Common myeloid progenitor, CD34-positive (primary cell): ENCODE measurements at regions not wholly inside any gene's neighbourhood (a gene's known extent, or its start where the extent isn't known, plus 50 kb on each side); places are given as distances from the start of the nearest gene placed in this dataset.

ENCODE experiments used
- CTCF ChIA-PET: fragments of 350-600 bp; sonication (Branson Sonifier 250); formaldehyde crosslinking; loops from one replicate; lab custom pipeline; 2021; ENCODE audit warnings: antibody characterized with exemption; lab: Charles Lee
- POLR2A ChIA-PET: fragments of 350-600 bp; sonication (Branson Sonifier 250); formaldehyde crosslinking; loops from one replicate; lab custom pipeline; 2021; ENCODE audit warnings: antibody characterized with exemption; lab: Charles Lee
- DNase-seq, 3 donors: peaks; one replicate each; pipeline versions ENCODE4 v3.0.0 to v3.0.0-alpha.2; 2013
- H3K27ac ChIP-seq, 2 experiments: 1 replicate in 1 of 2; 2 replicates in 1 of 2; pipeline ENCODE4 v1.7.0; 2013; ENCODE audit warnings: inconsistent platforms in 2 of 2, low read length in 2 of 2, mild to moderate bottlenecking in 2 of 2, low read depth in 1 of 2, moderate library complexity in 1 of 2; ENCODE audit not compliant: severe bottlenecking in 2 of 2, insufficient read depth in 1 of 2, poor library complexity in 1 of 2
- H3K27me3 ChIP-seq, 5 experiments: replicated peaks in 2 of 5; 1 replicate in 3 of 5; 2 replicates in 2 of 5; pipeline versions ENCODE4 v1.6.1 to v1.7.0; 2013; ENCODE audit warnings: low read length in 4 of 5, mild to moderate bottlenecking in 2 of 5, moderate library complexity in 2 of 5, inconsistent platforms in 1 of 5; ENCODE audit not compliant: insufficient read depth in 5 of 5, control insufficient read depth in 4 of 5
- H3K36me3 ChIP-seq, 4 experiments: 1 replicate in 2 of 4; 2 replicates in 2 of 4; pipeline versions ENCODE4 v1.6.1 to v1.7.0; 2013; ENCODE audit warnings: low read length in 3 of 4, control low read depth in 1 of 4, mild to moderate bottlenecking in 1 of 4; ENCODE audit not compliant: control insufficient read depth in 4 of 4, insufficient read depth in 4 of 4
- H3K4me1 ChIP-seq, 4 experiments: 1 replicate in 3 of 4; 2 replicates in 1 of 4; pipeline versions ENCODE4 v1.6.1 to v1.7.1; 2013; ENCODE audit warnings: low read length in 3 of 4, mild to moderate bottlenecking in 3 of 4, control low read depth in 1 of 4, inconsistent platforms in 1 of 4, moderate library complexity in 1 of 4; ENCODE audit not compliant: control insufficient read depth in 4 of 4, insufficient read depth in 4 of 4; ENCODE audit errors: control extremely low read depth in 1 of 4
- H3K4me3 ChIP-seq, 7 experiments: 1 replicate in 4 of 7; 2 replicates in 3 of 7; pipeline versions ENCODE4 v1.5.1 to v1.7.0; 2013; ENCODE audit warnings: mild to moderate bottlenecking in 7 of 7, low read length in 6 of 7, moderate library complexity in 6 of 7, inconsistent platforms in 2 of 7, low read depth in 2 of 7, control low read depth in 1 of 7; ENCODE audit not compliant: insufficient read depth in 4 of 7, control insufficient read depth in 1 of 7; ENCODE audit errors: extremely low read depth in 1 of 7
- H3K9me3 ChIP-seq, 5 experiments: 1 replicate in 4 of 5; 2 replicates in 1 of 5; pipeline versions ENCODE4 v1.6.1 to v1.7.1; 2013; ENCODE audit warnings: low read length in 4 of 5, mild to moderate bottlenecking in 2 of 5, inconsistent platforms in 1 of 5, low read depth in 1 of 5, moderate library complexity in 1 of 5; ENCODE audit not compliant: control insufficient read depth in 4 of 5, insufficient read depth in 2 of 5; ENCODE audit errors: control extremely low read depth in 1 of 5
- WGBS: methylation state at CpG from one replicate; pipeline ENCODE4 v1.1.5; 2013; ENCODE audit not compliant: insufficient coverage; 5-methylcytosine and 5-hydroxymethylcytosine counted together

DNA sequence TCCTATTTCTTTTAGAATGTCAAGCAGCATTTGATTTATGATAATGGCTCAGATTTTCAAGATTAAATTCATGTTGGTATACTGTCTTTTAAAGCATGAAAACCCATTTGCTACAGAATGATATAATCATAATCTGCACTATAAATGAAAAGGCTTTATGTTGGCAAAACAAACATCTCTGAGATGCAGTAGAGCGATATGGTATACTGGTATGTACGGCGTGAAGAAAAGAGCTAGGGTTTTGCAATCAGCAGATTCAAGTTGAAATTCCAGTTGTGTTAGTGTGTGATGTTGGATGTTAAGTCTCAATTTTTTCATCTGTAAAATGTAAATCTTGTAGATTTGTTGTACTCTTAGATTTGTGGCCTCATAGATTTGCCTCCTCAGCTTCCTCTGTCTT lies 53.2 kb upstream of the DYRK2 start:
- H3K4me3 ChIP-seq = no peak overlapping the region
- no peak for DNase-seq
- H3K9me3 ChIP-seq = peaks cover 0 to 2% (median 0%) of the 10 kb centered on the region in 5 experiments
- H3K36me3 ChIP-seq = no peaks in the 10 kb centered on the region
- no peak overlapping the region for H3K27ac ChIP-seq
- peaks cover 2 to 17% (median 6%) of the 10 kb centered on the region in 4 experiments for H3K4me1 ChIP-seq
- CTCF ChIA-PET = no interaction called here
- POLR2A ChIA-PET = no interaction called here
- H3K27me3 ChIP-seq = no peaks in the 10 kb centered on the region
- WGBS = 67% methylated on average over 3 of the region's 3 CpGs

DNA sequence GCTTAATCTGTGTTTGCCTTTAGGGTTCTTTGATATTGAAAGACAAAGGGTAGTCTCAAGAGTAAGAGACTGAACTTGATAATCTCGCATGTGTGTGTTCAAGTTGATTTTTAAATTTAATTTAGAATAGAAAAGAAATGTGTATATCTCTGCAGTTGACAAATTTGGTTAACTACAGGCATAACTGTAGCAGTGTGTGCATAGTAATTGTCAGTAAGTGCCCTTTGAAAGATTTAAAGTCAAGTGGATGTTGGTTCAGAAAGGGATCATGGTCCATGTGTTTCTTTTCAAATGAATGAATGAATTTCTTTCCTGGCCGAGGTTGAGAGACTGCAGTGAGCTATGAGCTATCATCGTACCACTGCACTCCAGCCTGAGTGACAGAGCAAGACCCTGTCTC lies 49.9 kb upstream of the DYRK2 start:
- Histone ChIP-seq H3K4me3 (no peak overlapping the region), H3K4me1 (peaks cover 0 to 7% (median 0%) of the 10 kb centered on the region in 4 experiments), H3K27ac (no peak overlapping the region), H3K27me3 (no peaks in the 10 kb centered on the region), H3K9me3 (peaks cover 0 to 2% (median 0%) of the 10 kb centered on the region in 5 experiments), H3K36me3 (no peaks in the 10 kb centered on the region)
- no peak for DNase-seq
- ChIA-PET CTCF (interaction anchor here (0.7 kb wide), 1 partner anchor 15 kb away, joined by 3 read pairs; no protein-coding TSS in a partner anchor), POLR2A (no interaction called here)
- 100% methylated on average over 2 of the region's 3 CpGs for WGBS
